ENCODE measurements at regions not wholly inside any gene's neighbourhood (a gene's known extent, or its start where the extent isn't known, plus 50 kb on each side); places are given as distances from the start of the nearest gene placed in this dataset.
"Not testable (repeated sequence)": the region's sequence is repeated elsewhere in the genome, so short reads cannot be mapped to it uniquely, and the experiment has no call there.

DNA sequence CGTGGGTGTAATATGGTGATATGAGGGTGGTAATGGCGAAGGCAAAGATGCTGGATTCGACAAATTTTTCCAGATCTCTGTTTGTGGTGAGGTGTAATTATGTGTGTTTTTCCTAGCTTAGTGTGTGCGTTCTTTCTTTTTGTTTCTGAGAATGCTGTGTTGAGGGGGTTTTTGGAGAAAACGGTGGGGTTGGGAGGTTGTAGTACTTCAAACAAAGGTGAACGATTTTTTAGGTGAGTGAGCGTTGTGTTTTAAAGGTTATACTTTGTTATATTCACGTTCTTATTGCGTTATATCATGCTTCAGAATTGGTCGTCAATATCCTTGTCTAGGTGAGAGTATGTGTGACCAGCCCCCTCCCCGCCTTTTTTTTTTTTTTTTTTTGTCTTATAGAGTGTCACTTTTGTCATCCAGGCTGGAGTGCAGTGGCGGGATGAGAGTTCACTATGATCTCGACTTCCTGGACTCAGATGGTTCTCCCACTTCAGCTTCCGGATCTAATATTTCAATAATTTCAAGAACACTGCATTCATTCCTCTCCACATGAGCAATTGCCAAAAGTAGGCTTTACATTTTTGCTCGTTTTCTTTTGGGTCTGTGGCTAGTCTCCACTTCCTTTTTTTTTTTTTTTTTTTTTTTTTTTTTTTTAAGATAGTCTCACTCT is 82.2 kb upstream of the RNU2-1 start:
- DNase-seq = no peak

DNA sequence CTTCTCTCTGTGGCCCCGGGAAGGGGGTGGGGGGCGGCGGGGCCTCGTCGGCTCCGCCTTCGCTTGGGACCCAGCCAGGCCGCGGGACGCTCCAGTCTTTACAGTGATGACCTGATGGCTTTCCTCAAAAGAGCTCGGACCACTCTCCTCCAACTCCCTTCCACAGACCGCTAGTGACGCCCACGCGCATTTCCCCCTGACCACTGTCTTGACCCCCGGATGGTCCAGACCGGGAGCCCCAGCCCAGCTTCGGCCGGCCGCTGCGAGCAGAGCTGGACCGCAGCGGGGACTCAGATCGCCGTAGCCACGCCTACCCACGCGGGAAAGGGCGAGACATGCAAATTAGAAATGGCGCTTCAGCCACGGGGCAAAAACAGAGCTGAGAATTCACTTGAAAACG is 81.6 kb upstream of the RNU2-1 start:
- DNase-seq = no peak

DNA sequence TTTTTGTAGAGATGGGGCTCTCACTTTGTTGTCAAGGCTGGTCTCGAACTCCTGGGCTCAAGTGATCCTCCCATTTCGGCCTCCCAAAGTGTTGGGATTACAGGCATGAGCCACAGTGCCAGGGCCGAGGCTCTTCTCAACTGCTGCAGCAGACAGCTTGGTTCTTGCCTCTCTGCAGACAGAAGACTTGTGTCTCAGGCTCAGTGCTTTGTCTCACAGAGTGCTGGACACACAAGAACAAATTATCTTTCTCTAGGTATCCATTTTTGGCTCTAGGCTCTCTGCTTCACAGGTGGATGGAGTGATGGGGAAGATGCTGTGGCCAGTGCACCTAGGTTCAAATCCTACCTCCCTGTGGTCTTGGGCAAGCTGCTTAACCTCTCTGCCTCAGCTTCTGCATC is 80.8 kb upstream of the RNU2-1 start:
- DNase-seq = no peak

DNA sequence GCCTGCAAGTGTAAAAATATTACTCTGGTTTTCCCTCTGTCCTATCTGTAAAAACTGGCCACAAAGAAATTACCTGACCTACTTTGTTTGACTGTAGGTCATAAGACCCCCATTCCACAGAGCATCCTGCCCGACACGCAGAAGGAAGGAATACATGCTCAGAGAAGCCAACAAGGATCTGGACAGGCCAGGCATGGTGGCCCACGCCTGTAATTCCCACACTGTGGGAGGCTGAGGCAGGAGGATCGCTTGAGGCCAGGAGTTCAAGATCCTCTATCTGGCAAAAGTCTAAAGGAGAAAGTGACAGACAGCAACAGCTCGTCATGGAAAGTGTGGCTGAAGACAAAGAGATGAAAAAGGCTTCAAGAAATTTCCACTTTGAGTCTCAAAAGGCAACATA is 78.2 kb upstream of the RNU2-1 start:
- DNase-seq = no peak

DNA sequence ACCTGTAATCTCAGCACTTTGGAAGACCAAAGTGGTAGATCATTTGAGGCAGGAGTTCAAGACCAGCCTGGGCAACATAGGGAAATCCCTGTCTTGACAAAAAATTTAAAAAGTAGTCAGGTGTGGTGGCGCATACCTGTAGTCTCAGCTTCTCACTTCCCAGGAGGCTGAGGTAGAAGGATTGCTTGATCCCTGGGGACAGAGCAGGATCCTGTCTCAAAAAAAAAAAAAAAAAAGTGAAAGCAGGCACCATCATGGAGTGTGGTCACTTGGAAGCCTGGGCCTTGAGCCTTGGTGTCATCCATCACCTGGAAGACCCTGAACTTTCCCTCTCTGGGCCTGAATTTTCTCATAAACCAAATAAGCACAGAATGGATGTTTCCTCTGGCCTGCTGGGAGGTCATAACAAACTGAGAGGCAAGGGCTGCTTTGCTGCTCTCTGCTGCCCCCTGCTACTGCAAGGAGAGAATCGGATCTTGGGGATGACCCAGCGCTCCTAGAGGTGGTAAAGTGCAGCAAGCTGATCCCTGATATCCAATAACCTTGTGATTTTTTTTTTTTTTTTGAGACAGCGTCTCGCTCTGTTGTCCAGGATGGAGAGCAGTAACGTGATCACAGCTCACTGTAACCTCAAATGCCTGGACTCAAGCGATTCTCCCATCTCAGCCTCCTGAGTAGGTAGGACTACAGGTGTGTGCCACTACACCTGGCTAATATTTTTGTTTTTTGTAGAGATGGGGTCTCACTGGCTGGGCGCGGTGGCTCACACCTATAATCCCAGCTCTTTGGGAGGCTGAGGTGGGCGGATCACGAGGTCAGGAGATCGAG is 75.9 kb upstream of the RNU2-1 start:
- no peak for DNase-seq

DNA sequence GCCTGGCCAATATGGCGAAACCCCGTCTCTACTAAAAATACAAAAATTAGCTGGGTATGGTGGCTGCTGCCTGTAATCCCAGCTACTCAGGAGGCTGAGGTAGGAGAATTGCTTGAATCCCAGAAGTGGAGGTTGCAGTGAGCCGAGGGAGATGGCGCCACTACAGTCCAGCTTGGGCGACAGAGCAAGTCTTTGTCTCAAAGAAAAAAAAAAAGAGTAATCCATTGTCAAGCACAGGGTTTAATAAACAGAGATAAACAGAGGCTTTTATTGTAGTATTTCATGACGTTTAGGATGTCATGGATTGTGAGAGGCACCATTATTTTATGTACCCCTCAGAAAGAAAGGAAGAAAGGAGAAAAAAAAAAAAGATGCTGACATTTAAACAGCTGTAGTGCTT is 75.2 kb upstream of the RNU2-1 start:
- no peak for DNase-seq

DNA sequence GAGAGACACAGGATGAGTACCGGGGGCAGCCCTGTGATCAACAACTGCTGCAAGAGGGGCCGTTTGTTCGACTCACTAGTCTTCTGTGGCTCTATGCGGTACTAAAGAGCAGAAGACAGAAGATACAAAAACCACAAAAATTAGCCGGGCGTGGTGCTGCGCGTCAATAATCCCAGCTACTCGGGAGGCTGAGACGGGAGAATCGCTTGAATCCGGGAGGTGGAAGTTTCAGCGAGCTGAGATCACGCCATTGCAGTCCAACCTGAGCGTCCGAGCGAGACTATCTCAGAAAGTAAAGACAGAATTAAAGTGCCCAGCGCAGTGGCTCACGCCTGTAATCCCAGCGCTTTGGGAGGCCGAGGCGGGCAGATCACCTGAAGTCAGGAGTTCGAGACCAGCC is 71.0 kb upstream of the RNU2-1 start:
- not testable (repeated sequence) for DNase-seq

DNA sequence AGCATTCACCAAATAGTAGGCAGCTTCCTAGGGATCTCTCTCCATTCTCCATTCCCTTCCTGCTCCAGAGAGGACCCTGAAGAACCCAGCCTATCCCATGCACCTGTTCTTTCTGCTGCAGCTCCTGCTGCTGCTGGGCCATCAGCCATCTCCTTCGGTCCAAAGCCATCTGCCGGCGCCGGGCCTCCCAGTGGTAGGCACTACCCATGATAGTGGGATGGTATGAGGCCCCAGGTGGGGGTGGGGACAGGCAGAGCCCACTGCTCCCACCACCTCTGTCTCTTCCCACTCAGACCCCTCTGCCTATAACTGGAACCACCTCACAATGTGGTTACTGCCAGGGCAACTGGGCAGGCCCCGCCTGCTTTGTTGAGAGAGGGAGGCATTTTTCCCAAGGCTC is 69.3 kb upstream of the RNU2-1 start:
- not testable (repeated sequence) for DNase-seq

DNA sequence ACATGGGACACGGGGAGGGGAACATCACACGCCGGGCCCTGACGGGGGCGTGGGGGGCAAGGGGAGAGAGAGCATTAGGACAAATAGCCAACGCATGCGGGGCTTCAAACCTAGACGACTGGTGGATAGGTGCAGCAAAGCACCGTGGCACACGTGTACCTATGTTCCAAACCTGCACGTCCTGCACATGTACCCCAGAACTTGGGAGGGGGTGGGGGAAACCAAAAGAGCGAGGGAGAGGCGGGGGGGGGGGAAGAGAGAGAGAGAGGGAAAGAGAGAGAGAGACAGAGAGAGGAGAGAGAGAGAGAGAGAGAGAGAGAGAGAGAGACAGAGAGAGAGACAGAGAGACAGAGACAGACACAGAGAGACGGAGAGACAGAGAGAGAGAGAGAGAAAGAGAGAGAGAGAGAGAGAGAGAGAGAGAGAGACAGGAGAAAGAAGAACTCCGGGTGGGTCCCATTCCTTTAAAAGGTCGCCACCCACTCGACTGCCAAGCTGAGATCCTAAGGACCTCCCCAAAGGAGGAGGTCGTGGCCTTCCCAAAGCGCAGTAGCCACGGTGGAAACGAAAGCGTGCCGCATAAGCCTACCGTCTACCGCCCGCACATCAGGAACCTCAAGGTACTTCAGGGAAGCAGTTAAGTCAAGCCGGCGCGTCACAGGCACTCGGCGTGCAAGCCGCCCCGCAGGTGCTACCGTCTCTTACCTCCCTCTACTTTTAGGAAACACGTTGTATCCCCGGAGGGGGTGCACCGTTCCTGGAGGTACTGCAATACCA is 65.7 kb upstream of the RNU2-1 start:
- DNase-seq = not testable (repeated sequence)

DNA sequence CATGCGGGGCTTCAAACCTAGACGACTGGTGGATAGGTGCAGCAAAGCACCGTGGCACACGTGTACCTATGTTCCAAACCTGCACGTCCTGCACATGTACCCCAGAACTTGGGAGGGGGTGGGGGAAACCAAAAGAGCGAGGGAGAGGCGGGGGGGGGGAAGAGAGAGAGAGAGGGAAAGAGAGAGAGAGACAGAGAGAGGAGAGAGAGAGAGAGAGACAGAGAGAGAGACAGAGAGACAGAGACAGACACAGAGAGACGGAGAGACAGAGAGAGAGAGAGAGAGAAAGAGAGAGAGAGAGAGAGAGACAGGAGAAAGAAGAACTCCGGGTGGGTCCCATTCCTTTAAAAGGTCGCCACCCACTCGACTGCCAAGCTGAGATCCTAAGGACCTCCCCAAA is 55.9 kb upstream of the RNU2-1 start:
- not testable (repeated sequence) for DNase-seq

DNA sequence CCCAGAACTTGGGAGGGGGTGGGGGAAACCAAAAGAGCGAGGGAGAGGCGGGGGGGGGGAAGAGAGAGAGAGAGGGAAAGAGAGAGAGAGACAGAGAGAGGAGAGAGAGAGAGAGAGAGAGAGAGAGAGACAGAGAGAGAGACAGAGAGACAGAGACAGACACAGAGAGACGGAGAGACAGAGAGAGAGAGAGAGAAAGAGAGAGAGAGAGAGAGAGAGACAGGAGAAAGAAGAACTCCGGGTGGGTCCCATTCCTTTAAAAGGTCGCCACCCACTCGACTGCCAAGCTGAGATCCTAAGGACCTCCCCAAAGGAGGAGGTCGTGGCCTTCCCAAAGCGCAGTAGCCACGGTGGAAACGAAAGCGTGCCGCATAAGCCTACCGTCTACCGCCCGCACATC is 49.8 kb upstream of the RNU2-1 start:
- not testable (repeated sequence) for DNase-seq
